GM12878 (cell line): ENCODE measurements at regions not wholly inside any gene's neighbourhood (a gene's known extent, or its start where the extent isn't known, plus 50 kb on each side); places are given as distances from the start of the nearest gene placed in this dataset.
A peak's percentile ranks its signal among the peaks of the same experiment; 100 is the strongest.

Source experiments
- ATAC-seq: fragments of 200-7000 bp; cut with Tn5 transposase; 3 replicates; pipeline ENCODE4 v1.9.1; 2020; ENCODE audit warnings: mild to moderate bottlenecking, moderate library complexity
- BruUV-seq: library from RNA; stranded (reverse); fragments of 400-500 nt; replicated peaks from 2 replicates; lab custom pipeline; 2021; lab: Mats Ljungman, UMichigan
- CTCF ChIA-PET: fragments of 300-600 bp; sonication (Branson Sonifier 250); formaldehyde crosslinking; extraction: SDS; loops from one replicate; lab custom pipeline; 2021; ENCODE audit warnings: inconsistent platforms; lab: Yijun Ruan, JAX
- POLR2A ChIA-PET: fragments of 350-600 bp; formaldehyde crosslinking; extraction: SDS; loops from one replicate; lab custom pipeline; 2021; ENCODE audit warnings: inconsistent platforms; lab: Charles Lee
- RAD21 ChIA-PET: fragments of 300-600 bp; sonication (Branson Sonifier 250); formaldehyde crosslinking; loops from one replicate; lab custom pipeline; 2023; ENCODE audit warnings: antibody characterized with exemption; ENCODE audit not compliant: unreplicated experiment; lab: Charles Lee
- SMC1A ChIA-PET: fragments of 300-600 bp; sonication (Branson Sonifier 250); formaldehyde crosslinking; loops from one replicate; lab custom pipeline; 2023; ENCODE audit not compliant: unreplicated experiment, uncharacterized antibody; lab: Charles Lee
- DNase-seq: peaks from one replicate; pipeline ENCODE4 v3.0.0-alpha.2; 2011; ENCODE audit warnings: low read depth, low spot score
- FAIRE-seq: peaks from 3 replicates; lab custom pipeline; 2011; peaks lifted over from hg19 to GRCh38; lab: Jason Lieb, UNC
- H2AFZ ChIP-seq: 2 replicates; pipeline ENCODE4 v1.6.0; 2011; ENCODE audit warnings: low read depth, low read length, control low read depth; ENCODE audit not compliant: control insufficient read depth
- H3K27ac ChIP-seq: 2 replicates; pipeline ENCODE4 v1.5.1; 2011; ENCODE audit warnings: control low read depth; ENCODE audit not compliant: control insufficient read depth, insufficient read depth
- H3K27me3 ChIP-seq, 2 experiments: replicated peaks in 1 of 2; 2 replicates each; pipeline versions ENCODE4 v1.6.0 to v1.6.1; 2011; ENCODE audit warnings: low read length in 1 of 2; ENCODE audit not compliant: control insufficient read depth in 2 of 2, insufficient read depth in 2 of 2
- H3K36me3 ChIP-seq, 2 experiments: 2 replicates each; pipeline ENCODE4 v1.5.1; 2011; ENCODE audit warnings: low read length in 1 of 2; ENCODE audit not compliant: control insufficient read depth in 2 of 2, insufficient read depth in 2 of 2
- H3K4me1 ChIP-seq: 2 replicates; pipeline ENCODE4 v1.6.1; 2011; ENCODE audit warnings: mild to moderate bottlenecking, low read length, moderate library complexity, mixed read lengths; ENCODE audit not compliant: control insufficient read depth, insufficient read depth
- H3K4me2 ChIP-seq: 2 replicates; pipeline ENCODE4 v1.6.0; 2011; ENCODE audit warnings: control low read depth; ENCODE audit not compliant: control insufficient read depth, insufficient read depth
- H3K4me3 ChIP-seq: fragments of 200-600 bp; sonication (generic); 2 replicates; pipeline ENCODE4 v1.5.1; 2016
- H3K79me2 ChIP-seq: 2 replicates; pipeline ENCODE4 v1.6.0; 2011; ENCODE audit warnings: low read length; ENCODE audit not compliant: control insufficient read depth, insufficient read depth
- H3K9ac ChIP-seq: 2 replicates; pipeline ENCODE4 v1.8.0; 2011; ENCODE audit warnings: low read length, control low read depth, mixed read lengths; ENCODE audit not compliant: control insufficient read depth, insufficient read depth
- H3K9me3 ChIP-seq: replicated peaks from 3 replicates; pipeline ENCODE4 v1.5.1; 2011; ENCODE audit warnings: mild to moderate bottlenecking, low read length; ENCODE audit not compliant: control insufficient read depth, insufficient read depth
- H4K20me1 ChIP-seq: 2 replicates; pipeline ENCODE4 v1.6.0; 2011; ENCODE audit not compliant: control insufficient read depth, insufficient read depth
- ATF2 ChIP-seq: IDR thresholded peaks from 2 replicates; pipeline ENCODE4 v1.6.1; 2012; ENCODE audit warnings: low read length, inconsistent platforms
- ESRRA ChIP-seq: IDR thresholded peaks from 2 replicates; pipeline ENCODE4 v1.6.1; 2012; ENCODE audit warnings: mild to moderate bottlenecking, low read length, improper control_type of control experiment
- FOXK2 ChIP-seq: fragments of 450-650 bp; IDR thresholded peaks from 2 replicates; pipeline ENCODE4 v1.6.1; 2017; ENCODE audit warnings: mild to moderate bottlenecking, moderate library complexity
- KDM1A ChIP-seq: fragments of 200-600 bp; sonication (generic); IDR thresholded peaks from 2 replicates; pipeline ENCODE4 v1.6.1; 2016; ENCODE audit warnings: borderline replicate concordance
- NFIC ChIP-seq: IDR thresholded peaks from 2 replicates; pipeline ENCODE4 v1.6.1; 2012; ENCODE audit warnings: low read depth, mild to moderate bottlenecking, inconsistent platforms, low read length, moderate library complexity
- POLR2AphosphoS2 ChIP-seq: IDR thresholded peaks from 2 replicates; pipeline ENCODE4 v1.6.1; 2011; ENCODE audit warnings: low read depth, mild to moderate bottlenecking, low read length, improper control_type of control experiment, moderate library complexity
- RAD21 ChIP-seq: IDR thresholded peaks from 2 replicates; pipeline ENCODE4 v1.6.1; 2011; ENCODE audit warnings: mild to moderate bottlenecking, low read depth, low read length, moderate library complexity; ENCODE audit not compliant: insufficient read depth
- RAD51 ChIP-seq: fragments of 450-650 bp; IDR thresholded peaks from 2 replicates; pipeline ENCODE4 v1.6.1; 2016; ENCODE audit warnings: moderate library complexity, mild to moderate bottlenecking, inconsistent platforms
- RBBP5 ChIP-seq: fragments of 200-600 bp; sonication (generic); conservative IDR thresholded peaks from 2 replicates; pipeline ENCODE4 v1.6.1; 2016
- SMAD1 ChIP-seq: fragments of 450-650 bp; IDR thresholded peaks from 2 replicates; pipeline ENCODE4 v1.6.1; 2018; ENCODE audit warnings: mild to moderate bottlenecking, low read depth; ENCODE audit not compliant: partially characterized antibody
- SPI1 ChIP-seq: IDR thresholded peaks from 2 replicates; pipeline ENCODE4 v1.6.1; 2011; ENCODE audit warnings: low read depth, mild to moderate bottlenecking, low read length, moderate library complexity, borderline replicate concordance; ENCODE audit not compliant: insufficient read depth
- SREBF2 ChIP-seq: IDR thresholded peaks from 2 replicates; pipeline ENCODE4 v1.6.1; 2012; ENCODE audit warnings: mild to moderate bottlenecking, low read length
- STAT3 ChIP-seq: IDR thresholded peaks from 2 replicates; pipeline ENCODE4 v1.6.1; 2011; ENCODE audit warnings: low read depth, low read length, improper control_type of control experiment
- SUPT20H ChIP-seq: IDR thresholded peaks from 2 replicates; pipeline ENCODE4 v1.6.1; 2011; ENCODE audit warnings: low read depth, mild to moderate bottlenecking, low read length, moderate library complexity, borderline replicate concordance; ENCODE audit not compliant: control insufficient read depth
- SUZ12 ChIP-seq: fragments of 200-600 bp; sonication (generic); IDR thresholded peaks from one replicate; pipeline ENCODE4 v1.6.1; 2018; ENCODE audit warnings: antibody characterized with exemption, mild to moderate bottlenecking; ENCODE audit not compliant: unreplicated experiment
- ZBTB33 ChIP-seq: fragments of 450-650 bp; IDR thresholded peaks from 2 replicates; pipeline ENCODE4 v1.6.1; 2017; ENCODE audit warnings: mild to moderate bottlenecking
- ZNF24 ChIP-seq: fragments of 450-650 bp; IDR thresholded peaks from 2 replicates; pipeline ENCODE4 v1.6.1; 2017; ENCODE audit warnings: antibody characterized with exemption, mild to moderate bottlenecking
- in situ Hi-C: fragments of 300-500 bp; cut with MboI; formaldehyde crosslinking; loops from 9 replicates; pipeline ENCODE4 v1.14.3; 2018; ENCODE audit warnings: mixed read lengths
- intact Hi-C: fragments of 100-400 bp; cut with micrococcal nuclease; formaldehyde crosslinking; loops from one replicate; pipeline ENCODE4 v1.14.2; 2022; ENCODE audit not compliant: unreplicated experiment
- TF ChIP-seq, protein P1 (sequence below): IDR thresholded peaks from 2 replicates; pipeline ENCODE4 v1.6.1; 2012; ENCODE audit warnings: low read depth, low read length, improper control_type of control experiment
- TF ChIP-seq, protein P2 (sequence below): fragments of 450-650 bp; IDR thresholded peaks from 2 replicates; pipeline ENCODE4 v1.6.1; 2016; ENCODE audit warnings: mild to moderate bottlenecking

DNA sequence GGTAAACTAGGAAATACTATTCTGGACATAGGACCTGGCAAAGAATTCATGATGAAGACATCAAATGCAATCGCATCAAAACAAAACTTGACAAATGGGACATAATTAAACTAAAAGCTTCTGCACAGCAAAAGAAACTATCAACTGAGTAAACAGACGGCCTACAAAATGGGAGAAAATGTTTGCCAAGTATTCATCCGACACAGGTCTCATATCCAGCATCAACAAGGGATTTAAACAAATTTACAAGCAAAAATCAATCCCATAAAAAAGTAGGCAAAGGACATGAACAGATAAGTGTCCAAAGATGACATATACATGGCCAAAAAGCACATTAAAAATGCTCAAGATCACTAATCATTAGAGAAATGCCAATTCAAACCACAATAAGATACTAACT is 1088.9 kb downstream of the NAALADL2 start (continued):
- TF ChIP-seq SUZ12: no peak
- TF ChIP-seq RBBP5: no peak
- no peak for TF ChIP-seq ATF2
- TF ChIP-seq SMAD1: no peak
- TF ChIP-seq SUPT20H: no peak

DNA sequence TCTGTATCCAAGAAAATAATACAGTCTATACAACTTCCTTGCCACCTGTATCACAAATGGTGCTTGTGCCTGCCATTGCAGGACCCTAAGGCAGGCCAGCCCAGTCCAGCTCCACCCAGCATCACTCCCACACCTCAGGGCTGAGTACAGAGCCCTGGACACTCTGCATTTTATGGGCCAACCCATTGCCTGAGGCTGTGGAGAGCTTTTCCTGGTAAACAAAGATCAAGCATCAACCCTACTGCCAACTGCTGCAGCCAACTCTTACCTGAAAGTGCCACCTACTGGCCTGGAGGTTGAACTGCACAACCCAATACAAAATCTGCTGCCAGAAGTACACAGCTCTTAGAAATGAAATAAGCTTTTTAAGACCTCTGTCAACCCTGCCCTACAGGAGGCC is 1082.2 kb downstream of the NAALADL2 start:
- ChIA-PET RAD21 (interaction anchor here (1.0 to 2.4 kb wide), 6 partner anchors 583 to 1079 kb away, joined by 3 to 12 read pairs (median 6); no protein-coding TSS in a partner anchor), POLR2A (interaction anchor here (0.6 kb wide), 1 partner anchor 12 kb away, joined by 3 read pairs; no protein-coding TSS in a partner anchor), CTCF (interaction anchor here (0.6 to 2.1 kb wide), 12 partner anchors 11 to 890 kb away, joined by 3 to 11 read pairs (median 4); no protein-coding TSS in a partner anchor), SMC1A (interaction anchor here (0.7 to 2.0 kb wide), 6 partner anchors 11 to 1814 kb away, joined by 3 to 7 read pairs (median 4); no protein-coding TSS in a partner anchor)
- Histone ChIP-seq H3K4me3 (no peak overlapping the region), H3K4me2 (no peak overlapping the region), H3K4me1 (no peaks in the 10 kb centered on the region), H4K20me1 (no peaks in the 10 kb centered on the region), H3K79me2 (no peaks in the 10 kb centered on the region), H3K27me3 (no peaks in the 10 kb centered on the region), H3K36me3 (no peaks in the 10 kb centered on the region), H3K9ac (no peak overlapping the region), H3K9me3 (no peaks in the 10 kb centered on the region; the same call in 2 of the 3 replicates), H3K27ac (no peak overlapping the region), H2AFZ (no peak overlapping the region)
- FAIRE-seq (no peak), DNase-seq (no peak), ATAC-seq (peak; percentile 92)
- in situ Hi-C loops: no loop called here
- intact Hi-C loops: loop anchor here (5.0 to 10.0 kb wide), 3 partner anchors 519 to 1077 kb away; no protein-coding TSS in a partner anchor
- BruUV-seq: no TSS peak
- TF ChIP-seq SREBF2: no peak
- TF ChIP-seq ZBTB33: no peak
- TF ChIP-seq POLR2AphosphoS2: no peak
- TF ChIP-seq NFIC: no peak
- TF ChIP-seq ESRRA: no peak
- TF ChIP-seq, protein P1, sequence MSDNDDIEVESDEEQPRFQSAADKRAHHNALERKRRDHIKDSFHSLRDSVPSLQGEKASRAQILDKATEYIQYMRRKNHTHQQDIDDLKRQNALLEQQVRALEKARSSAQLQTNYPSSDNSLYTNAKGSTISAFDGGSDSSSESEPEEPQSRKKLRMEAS: no peak
- TF ChIP-seq RAD51: no peak
- TF ChIP-seq STAT3: no peak
- peak; percentile 74 for TF ChIP-seq RAD21
- no peak for TF ChIP-seq FOXK2
- TF ChIP-seq SPI1: no peak
- TF ChIP-seq, protein P2, sequence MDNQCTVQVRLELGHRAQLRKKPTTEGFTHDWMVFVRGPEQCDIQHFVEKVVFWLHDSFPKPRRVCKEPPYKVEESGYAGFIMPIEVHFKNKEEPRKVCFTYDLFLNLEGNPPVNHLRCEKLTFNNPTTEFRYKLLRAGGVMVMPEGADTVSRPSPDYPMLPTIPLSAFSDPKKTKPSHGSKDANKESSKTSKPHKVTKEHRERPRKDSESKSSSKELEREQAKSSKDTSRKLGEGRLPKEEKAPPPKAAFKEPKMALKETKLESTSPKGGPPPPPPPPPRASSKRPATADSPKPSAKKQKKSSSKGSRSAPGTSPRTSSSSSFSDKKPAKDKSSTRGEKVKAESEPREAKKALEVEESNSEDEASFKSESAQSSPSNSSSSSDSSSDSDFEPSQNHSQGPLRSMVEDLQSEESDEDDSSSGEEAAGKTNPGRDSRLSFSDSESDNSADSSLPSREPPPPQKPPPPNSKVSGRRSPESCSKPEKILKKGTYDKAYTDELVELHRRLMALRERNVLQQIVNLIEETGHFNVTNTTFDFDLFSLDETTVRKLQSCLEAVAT: no peak
- no peak for TF ChIP-seq KDM1A
- no peak for TF ChIP-seq ZNF24
